Karpas-422 (cell line): ENCODE measurements at regions not wholly inside any gene's neighbourhood (a gene's known extent, or its start where the extent isn't known, plus 50 kb on each side); places are given as distances from the start of the nearest gene placed in this dataset.

Source experiments
- DNase-seq: peaks from one replicate; pipeline ENCODE4 v3.0.0-alpha.2; 2015
- H2AFZ ChIP-seq: fragments of 200-600 bp; sonication (generic); 2 replicates; pipeline ENCODE4 v1.6.1; 2014; ENCODE audit warnings: antibody characterized with exemption, low read length, mixed read lengths
- H3K27ac ChIP-seq: fragments of 200-600 bp; sonication (generic); 2 replicates; pipeline ENCODE4 v1.5.1; 2014; ENCODE audit warnings: mild to moderate bottlenecking, low read length, moderate library complexity
- H3K27me3 ChIP-seq: fragments of 200-600 bp; sonication (generic); 2 replicates; pipeline ENCODE4 v1.6.1; 2014; ENCODE audit warnings: low read length, mixed read lengths
- H3K36me3 ChIP-seq: fragments of 200-600 bp; sonication (generic); 2 replicates; pipeline ENCODE4 v1.6.1; 2014; ENCODE audit warnings: low read length, mixed read lengths; ENCODE audit not compliant: insufficient read depth
- H3K4me1 ChIP-seq: fragments of 200-600 bp; sonication (generic); 2 replicates; pipeline ENCODE4 v1.6.1; 2014; ENCODE audit warnings: mild to moderate bottlenecking, low read length, mixed read lengths
- H3K4me2 ChIP-seq: fragments of 200-600 bp; sonication (generic); 2 replicates; pipeline ENCODE4 v1.6.1; 2014; ENCODE audit warnings: low read length, low read depth, mild to moderate bottlenecking; ENCODE audit not compliant: poor library complexity, severe bottlenecking
- H3K4me3 ChIP-seq: fragments of 200-600 bp; sonication (generic); 2 replicates; pipeline ENCODE4 v1.5.1; 2014; ENCODE audit warnings: mild to moderate bottlenecking, antibody characterized with exemption, low read length, mixed read lengths
- H3K79me2 ChIP-seq: fragments of 200-600 bp; sonication (generic); 2 replicates; pipeline ENCODE4 v1.6.1; 2014; ENCODE audit warnings: mild to moderate bottlenecking, low read length, mixed read lengths
- H3K9ac ChIP-seq: fragments of 200-600 bp; sonication (generic); 2 replicates; pipeline ENCODE4 v1.6.0; 2014; ENCODE audit warnings: low read length
- H3K9me2 ChIP-seq: fragments of 200-600 bp; sonication (generic), shearing (Covaris generic); replicated peaks from 2 replicates; pipeline ENCODE4 v1.6.0; 2014; ENCODE audit warnings: mild to moderate bottlenecking, low read length, moderate library complexity; ENCODE audit not compliant: insufficient read depth
- H3K9me3 ChIP-seq: fragments of 300-700, 200-600 bp; sonication (generic); 2 replicates; pipeline ENCODE4 v1.6.1; 2014; ENCODE audit warnings: low read length, mixed read lengths
- H4K20me1 ChIP-seq: fragments of 200-600 bp; sonication (generic); 2 replicates; pipeline ENCODE4 v1.6.1; 2014; ENCODE audit warnings: mild to moderate bottlenecking, antibody characterized with exemption, low read length, low read depth; ENCODE audit not compliant: insufficient read depth

GRCh38 chr4:155071962-155072361 lies 136.5 kb upstream of the NPY2R start:
- Histone ChIP-seq H4K20me1 (no peaks in the 10 kb centered on the region), H3K27me3 (no peaks in the 10 kb centered on the region), H3K79me2 (no peaks in the 10 kb centered on the region), H3K36me3 (no peaks in the 10 kb centered on the region), H3K27ac (no peak overlapping the region), H3K9me2 (no peaks in the 10 kb centered on the region), H3K4me2 (no peak overlapping the region), H3K4me1 (no peaks in the 10 kb centered on the region), H3K9ac (no peak overlapping the region), H3K9me3 (no peaks in the 10 kb centered on the region), H3K4me3 (no peak overlapping the region), H2AFZ (no peak overlapping the region)
- DNase-seq = no peak

GRCh38 chr4:155072417-155072816 lies 136.0 kb upstream of the NPY2R start:
- H2AFZ ChIP-seq = no peak overlapping the region
- H3K9ac ChIP-seq = no peak overlapping the region
- DNase-seq = no peak
- H3K27ac ChIP-seq = no peak overlapping the region
- no peak overlapping the region for H3K4me3 ChIP-seq
- H3K79me2 ChIP-seq = no peaks in the 10 kb centered on the region
- H3K4me1 ChIP-seq = no peaks in the 10 kb centered on the region
- H3K4me2 ChIP-seq = no peak overlapping the region
- no peaks in the 10 kb centered on the region for H4K20me1 ChIP-seq
- H3K36me3 ChIP-seq = no peaks in the 10 kb centered on the region
- no peaks in the 10 kb centered on the region for H3K27me3 ChIP-seq
- H3K9me3 ChIP-seq = no peaks in the 10 kb centered on the region
- no peaks in the 10 kb centered on the region for H3K9me2 ChIP-seq

- no peak for DNase-seq
- Histone ChIP-seq H3K79me2 (no peaks in the 10 kb centered on the region), H3K4me1 (no peaks in the 10 kb centered on the region), H4K20me1 (no peaks in the 10 kb centered on the region), H3K36me3 (no peaks in the 10 kb centered on the region), H2AFZ (no peak overlapping the region), H3K27me3 (no peaks in the 10 kb centered on the region), H3K9ac (no peak overlapping the region), H3K4me2 (no peak overlapping the region), H3K4me3 (no peak overlapping the region), H3K27ac (no peak overlapping the region), H3K9me3 (no peaks in the 10 kb centered on the region), H3K9me2 (no peaks in the 10 kb centered on the region)
These were observed 134.6 kb upstream of the NPY2R start for GRCh38 chr4:155073852-155074251.

GRCh38 chr4:155076256-155076785 lies 132.1 kb upstream of the NPY2R start:
- no peak for DNase-seq
- Histone ChIP-seq H3K36me3 (no peaks in the 10 kb centered on the region), H3K79me2 (no peaks in the 10 kb centered on the region), H4K20me1 (no peaks in the 10 kb centered on the region), H3K9ac (no peak overlapping the region), H3K9me3 (no peaks in the 10 kb centered on the region), H3K4me2 (no peak overlapping the region), H3K9me2 (no peaks in the 10 kb centered on the region), H3K4me3 (no peak overlapping the region), H3K27ac (no peak overlapping the region), H3K4me1 (no peaks in the 10 kb centered on the region), H2AFZ (no peak overlapping the region), H3K27me3 (no peaks in the 10 kb centered on the region)

- Histone ChIP-seq H3K27me3 (no peaks in the 10 kb centered on the region), H3K4me2 (no peak overlapping the region), H3K27ac (no peak overlapping the region), H3K4me1 (no peaks in the 10 kb centered on the region), H2AFZ (no peak overlapping the region), H3K36me3 (no peaks in the 10 kb centered on the region), H3K9me3 (no peaks in the 10 kb centered on the region), H3K9ac (no peak overlapping the region), H3K9me2 (no peaks in the 10 kb centered on the region), H3K79me2 (no peaks in the 10 kb centered on the region), H3K4me3 (no peak overlapping the region), H4K20me1 (no peaks in the 10 kb centered on the region)
- DNase-seq = no peak
These were observed 130.8 kb upstream of the NPY2R start for GRCh38 chr4:155077452-155078229.

GRCh38 chr4:155079871-155080270 lies 128.6 kb upstream of the NPY2R start:
- Histone ChIP-seq H3K79me2 (no peaks in the 10 kb centered on the region), H3K27ac (no peak overlapping the region), H3K4me3 (no peak overlapping the region), H4K20me1 (no peaks in the 10 kb centered on the region), H2AFZ (no peak overlapping the region), H3K4me2 (no peak overlapping the region), H3K4me1 (no peaks in the 10 kb centered on the region), H3K9me2 (no peaks in the 10 kb centered on the region), H3K36me3 (no peaks in the 10 kb centered on the region), H3K27me3 (no peaks in the 10 kb centered on the region), H3K9ac (no peak overlapping the region), H3K9me3 (no peaks in the 10 kb centered on the region)
- no peak for DNase-seq

GRCh38 chr4:155081222-155081621 lies 127.2 kb upstream of the NPY2R start:
- no peak overlapping the region for H3K4me3 ChIP-seq
- H3K27me3 ChIP-seq = no peaks in the 10 kb centered on the region
- no peak for DNase-seq
- no peak overlapping the region for H2AFZ ChIP-seq
- H3K9ac ChIP-seq = no peak overlapping the region
- no peaks in the 10 kb centered on the region for H3K4me1 ChIP-seq
- H3K36me3 ChIP-seq = no peaks in the 10 kb centered on the region
- no peaks in the 10 kb centered on the region for H3K9me3 ChIP-seq
- H4K20me1 ChIP-seq = no peaks in the 10 kb centered on the region
- H3K79me2 ChIP-seq = no peaks in the 10 kb centered on the region
- H3K27ac ChIP-seq = no peak overlapping the region
- H3K9me2 ChIP-seq = no peaks in the 10 kb centered on the region
- H3K4me2 ChIP-seq = no peak overlapping the region

- no peaks in the 10 kb centered on the region for H3K9me2 ChIP-seq
- no peaks in the 10 kb centered on the region for H3K79me2 ChIP-seq
- no peak overlapping the region for H3K9ac ChIP-seq
These were observed 122.4 kb upstream of the NPY2R start for GRCh38 chr4:155085843-155086530.

More at GRCh38 chr4:155085843-155086530, 122.4 kb upstream of the NPY2R start:
- H3K4me2 ChIP-seq = no peak overlapping the region
- no peak for DNase-seq
- H3K27me3 ChIP-seq = no peaks in the 10 kb centered on the region
- no peaks in the 10 kb centered on the region for H3K36me3 ChIP-seq
- H3K9me3 ChIP-seq = no peaks in the 10 kb centered on the region
- H4K20me1 ChIP-seq = no peaks in the 10 kb centered on the region
- no peaks in the 10 kb centered on the region for H3K4me1 ChIP-seq
- H3K4me3 ChIP-seq = no peak overlapping the region
- no peak overlapping the region for H2AFZ ChIP-seq
- no peak overlapping the region for H3K27ac ChIP-seq
